Fibroblast of lung (primary cell): ENCODE measurements at regions not wholly inside any gene's neighbourhood (a gene's known extent, or its start where the extent isn't known, plus 50 kb on each side); places are given as distances from the start of the nearest gene placed in this dataset.

Experiments used
- DNase-seq, 2 donors: peaks; one replicate each; pipeline versions ENCODE4 v3.0.0 to v3.0.0-alpha.2; 2010; ENCODE audit warnings: low read depth in 2 of 2
- H2AFZ ChIP-seq: 2 replicates; pipeline ENCODE4 v1.5.1; 2012; ENCODE audit warnings: low read length, control low read depth, inconsistent platforms
- H3K27ac ChIP-seq: 2 replicates; pipeline ENCODE4 v1.5.1; 2011; ENCODE audit warnings: low read length, control low read depth; ENCODE audit not compliant: insufficient read depth
- H3K27me3 ChIP-seq: 2 replicates; pipeline ENCODE4 v1.5.1; 2011; ENCODE audit warnings: mild to moderate bottlenecking, low read length; ENCODE audit not compliant: control insufficient read depth, insufficient read depth
- H3K36me3 ChIP-seq: 2 replicates; pipeline ENCODE4 v1.5.1; 2011; ENCODE audit warnings: low read length; ENCODE audit not compliant: control insufficient read depth, insufficient read depth
- H3K4me1 ChIP-seq: 2 replicates; pipeline ENCODE4 v1.5.1; 2011; ENCODE audit warnings: low read length; ENCODE audit not compliant: control insufficient read depth, insufficient read depth; ENCODE audit errors: extremely low read depth
- H3K4me2 ChIP-seq: 2 replicates; pipeline ENCODE4 v1.5.1; 2011; ENCODE audit warnings: low read length, control low read depth; ENCODE audit not compliant: insufficient read depth; ENCODE audit errors: extremely low read depth
- H3K4me3 ChIP-seq, 4 experiments: fragments of 200-600 bp in 1 of 4; sonication (generic) in 1 of 4; replicated peaks in 1 of 4; 2 replicates each; pipeline ENCODE4 v1.5.1; 2011 to 2016; ENCODE audit warnings: low read length in 4 of 4, low read depth in 3 of 4, mild to moderate bottlenecking in 3 of 4, control low read depth in 2 of 4, inconsistent platforms in 1 of 4, mixed read lengths in 1 of 4; ENCODE audit not compliant: insufficient read depth in 1 of 4; ENCODE audit errors: control extremely low read depth in 1 of 4
- H3K79me2 ChIP-seq: 2 replicates; pipeline ENCODE4 v1.5.1; 2012; ENCODE audit warnings: mild to moderate bottlenecking, low read length, inconsistent platforms; ENCODE audit not compliant: control insufficient read depth, insufficient read depth
- H3K9ac ChIP-seq: 2 replicates; pipeline ENCODE4 v1.5.1; 2011; ENCODE audit warnings: mild to moderate bottlenecking, low read length, control low read depth; ENCODE audit not compliant: insufficient read depth
- H3K9me3 ChIP-seq: 2 replicates; pipeline ENCODE4 v1.5.1; 2012; ENCODE audit warnings: low read depth, low read length; ENCODE audit not compliant: control insufficient read depth, insufficient read depth
- H4K20me1 ChIP-seq: 2 replicates; pipeline ENCODE4 v1.5.1; 2011; ENCODE audit warnings: low read length; ENCODE audit not compliant: control insufficient read depth, insufficient read depth; ENCODE audit errors: extremely low read depth
- EZH2 ChIP-seq: IDR thresholded peaks from 2 replicates; pipeline ENCODE4 v1.5.1; 2012; ENCODE audit warnings: low read length, control low read depth, mild to moderate bottlenecking; ENCODE audit errors: missing control alignments
- TF ChIP-seq, protein P1 (sequence below), 2 donors: IDR thresholded peaks in 1 of 2; conservative IDR thresholded peaks in 1 of 2; 1 replicate in 1 of 2; 2 replicates in 1 of 2; pipeline ENCODE4 v1.5.1; 2011 to 2012; ENCODE audit warnings: low read length in 2 of 2, control low read depth in 1 of 2, inconsistent platforms in 1 of 2, low read depth in 1 of 2, mild to moderate bottlenecking in 1 of 2

DNA sequence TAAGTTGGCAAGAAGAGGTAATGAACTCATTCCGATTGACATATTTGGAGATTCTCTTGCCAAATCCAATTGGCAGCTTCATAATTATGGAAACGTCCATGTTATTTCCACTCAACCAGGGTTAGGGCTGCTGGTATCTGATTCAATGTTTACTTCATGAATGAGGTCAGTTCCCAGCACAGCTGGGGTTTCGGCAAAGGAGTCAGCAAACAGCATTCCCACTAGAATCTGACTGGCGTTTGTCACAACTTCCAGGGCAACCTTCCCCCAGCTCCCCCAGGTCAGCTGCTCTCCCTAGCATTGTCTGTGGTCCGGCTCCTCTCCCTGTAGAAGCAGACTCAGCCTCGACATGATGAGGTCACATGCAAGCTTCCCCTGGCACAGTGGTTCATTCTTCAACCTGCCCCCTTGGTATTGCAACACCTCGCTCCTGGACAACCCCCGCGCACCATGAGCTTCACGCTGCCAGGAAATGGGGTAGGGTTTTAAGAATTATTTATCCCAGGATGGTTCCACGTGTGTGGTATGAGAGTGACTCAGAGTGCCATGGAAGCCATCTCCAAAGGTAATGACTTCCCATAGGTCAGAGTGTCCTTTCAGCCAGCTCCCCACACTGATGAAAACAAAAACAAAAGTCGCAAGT lies 100.7 kb upstream of the SLC25A33 start:
- TF ChIP-seq, protein P1, sequence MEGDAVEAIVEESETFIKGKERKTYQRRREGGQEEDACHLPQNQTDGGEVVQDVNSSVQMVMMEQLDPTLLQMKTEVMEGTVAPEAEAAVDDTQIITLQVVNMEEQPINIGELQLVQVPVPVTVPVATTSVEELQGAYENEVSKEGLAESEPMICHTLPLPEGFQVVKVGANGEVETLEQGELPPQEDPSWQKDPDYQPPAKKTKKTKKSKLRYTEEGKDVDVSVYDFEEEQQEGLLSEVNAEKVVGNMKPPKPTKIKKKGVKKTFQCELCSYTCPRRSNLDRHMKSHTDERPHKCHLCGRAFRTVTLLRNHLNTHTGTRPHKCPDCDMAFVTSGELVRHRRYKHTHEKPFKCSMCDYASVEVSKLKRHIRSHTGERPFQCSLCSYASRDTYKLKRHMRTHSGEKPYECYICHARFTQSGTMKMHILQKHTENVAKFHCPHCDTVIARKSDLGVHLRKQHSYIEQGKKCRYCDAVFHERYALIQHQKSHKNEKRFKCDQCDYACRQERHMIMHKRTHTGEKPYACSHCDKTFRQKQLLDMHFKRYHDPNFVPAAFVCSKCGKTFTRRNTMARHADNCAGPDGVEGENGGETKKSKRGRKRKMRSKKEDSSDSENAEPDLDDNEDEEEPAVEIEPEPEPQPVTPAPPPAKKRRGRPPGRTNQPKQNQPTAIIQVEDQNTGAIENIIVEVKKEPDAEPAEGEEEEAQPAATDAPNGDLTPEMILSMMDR (conservative IDR thresholded peaks at IDR 0.05 in 1 of 2, IDR thresholded peaks at IDR 0.05 in 1 of 2; ENCODE audit: low read depth in 1 of 2, low read length in 2 of 2) = no peak
- no peak for TF ChIP-seq EZH2
- Histone ChIP-seq H3K4me3 (no peak overlapping the region), H3K4me1 (peaks cover 10% of the 10 kb centered on the region), H3K4me2 (peak overlapping the region; percentile 79), H3K9me3 (no peaks in the 10 kb centered on the region), H3K27ac (peak overlapping the region; percentile 78), H4K20me1 (no peaks in the 10 kb centered on the region), H3K36me3 (no peaks in the 10 kb centered on the region), H3K27me3 (peaks cover 2% of the 10 kb centered on the region), H3K79me2 (no peaks in the 10 kb centered on the region), H2AFZ (no peak overlapping the region), H3K9ac (no peak overlapping the region)
- peak; percentile 88 to 90 for DNase-seq

DNA sequence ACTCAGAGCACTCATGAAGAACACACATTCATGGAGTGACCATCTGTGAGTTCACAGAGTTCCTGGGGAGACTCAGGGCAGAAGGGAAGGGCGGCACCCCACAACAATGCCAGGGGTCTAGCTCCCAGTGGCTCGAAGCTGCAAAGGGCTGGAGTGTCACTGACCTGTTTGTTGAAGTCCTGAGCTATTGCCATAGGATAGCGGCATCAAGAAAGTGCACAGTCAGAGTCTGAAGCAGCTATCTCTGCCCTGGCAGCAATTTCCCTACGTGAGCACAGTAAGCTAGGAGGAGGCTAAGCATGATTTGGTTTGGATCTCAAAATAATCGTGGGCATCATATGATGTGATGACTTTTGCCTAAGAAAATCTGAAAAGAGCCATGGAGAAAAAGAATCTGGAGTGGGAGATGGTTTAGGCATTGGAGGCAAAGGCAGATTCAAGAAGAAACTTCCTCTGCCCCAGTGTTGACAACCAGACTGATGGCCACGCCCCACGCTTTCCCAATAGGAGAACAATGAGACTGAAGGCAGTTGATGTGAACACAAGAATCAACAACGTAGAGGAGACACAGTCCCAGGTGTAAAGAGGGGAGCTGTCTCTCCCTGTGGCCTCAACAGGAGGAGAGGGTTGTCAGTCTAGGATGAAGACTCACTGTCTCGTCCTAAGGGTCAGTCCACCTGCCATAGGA lies 100.0 kb upstream of the SLC25A33 start:
- TF ChIP-seq EZH2 = no peak
- TF ChIP-seq, protein P1 (conservative IDR thresholded peaks at IDR 0.05 in 1 of 2, IDR thresholded peaks at IDR 0.05 in 1 of 2; ENCODE audit: low read depth in 1 of 2, low read length in 2 of 2) = no peak
- H3K4me3 ChIP-seq = no peak overlapping the region
- H3K9ac ChIP-seq = no peak overlapping the region
- peak overlapping the region; percentile 78 for H3K27ac ChIP-seq
- no peaks in the 10 kb centered on the region for H4K20me1 ChIP-seq
- no peaks in the 10 kb centered on the region for H3K9me3 ChIP-seq
- H3K79me2 ChIP-seq = no peaks in the 10 kb centered on the region
- DNase-seq = no peak
- no peak overlapping the region for H2AFZ ChIP-seq
- H3K27me3 ChIP-seq = peaks cover 2% of the 10 kb centered on the region
- H3K4me1 ChIP-seq = peaks cover 10% of the 10 kb centered on the region
- peak overlapping the region; percentile 79 for H3K4me2 ChIP-seq
- no peaks in the 10 kb centered on the region for H3K36me3 ChIP-seq

DNA sequence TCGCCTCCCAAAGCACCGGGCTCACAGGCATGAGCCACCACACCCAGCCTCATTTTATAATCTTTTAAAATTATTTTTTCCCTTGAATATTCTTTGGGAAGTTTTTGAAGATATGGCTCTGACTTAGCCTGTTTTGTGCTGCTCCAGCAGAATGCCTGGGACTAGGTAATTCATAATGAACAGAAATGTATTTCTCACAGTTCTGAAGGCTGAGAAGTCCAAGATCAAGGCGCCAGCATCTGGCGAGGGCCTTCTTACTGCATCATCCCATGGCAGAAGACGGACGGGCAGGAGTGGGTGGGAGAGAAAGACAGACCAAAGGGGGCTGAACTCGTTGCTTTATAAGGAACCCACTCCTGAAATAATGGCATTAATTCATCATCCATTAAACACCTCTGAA lies 99.0 kb upstream of the SLC25A33 start:
- TF ChIP-seq, protein P1 (conservative IDR thresholded peaks at IDR 0.05 in 1 of 2, IDR thresholded peaks at IDR 0.05 in 1 of 2; ENCODE audit: low read depth in 1 of 2, low read length in 2 of 2) = no peak
- no peak for TF ChIP-seq EZH2
- Histone ChIP-seq H3K36me3 (no peaks in the 10 kb centered on the region), H4K20me1 (no peaks in the 10 kb centered on the region), H3K4me2 (no peak overlapping the region), H3K27me3 (peaks cover 2% of the 10 kb centered on the region), H3K79me2 (no peaks in the 10 kb centered on the region), H3K9ac (no peak overlapping the region), H3K4me3 (no peak overlapping the region), H2AFZ (no peak overlapping the region), H3K27ac (no peak overlapping the region), H3K4me1 (peaks cover 10% of the 10 kb centered on the region), H3K9me3 (no peaks in the 10 kb centered on the region)
- DNase-seq = no peak
